Putamen (tissue), 1 donor: ENCODE measurements at regions not wholly inside any gene's neighbourhood (a gene's known extent, or its start where the extent isn't known, plus 50 kb on each side); places are given as distances from the start of the nearest gene placed in this dataset.

Experiments used
- DNase-seq: peaks from one replicate; pipeline ENCODE4 v3.0.0-alpha.2; 2016; ENCODE audit warnings: low spot score

DNA sequence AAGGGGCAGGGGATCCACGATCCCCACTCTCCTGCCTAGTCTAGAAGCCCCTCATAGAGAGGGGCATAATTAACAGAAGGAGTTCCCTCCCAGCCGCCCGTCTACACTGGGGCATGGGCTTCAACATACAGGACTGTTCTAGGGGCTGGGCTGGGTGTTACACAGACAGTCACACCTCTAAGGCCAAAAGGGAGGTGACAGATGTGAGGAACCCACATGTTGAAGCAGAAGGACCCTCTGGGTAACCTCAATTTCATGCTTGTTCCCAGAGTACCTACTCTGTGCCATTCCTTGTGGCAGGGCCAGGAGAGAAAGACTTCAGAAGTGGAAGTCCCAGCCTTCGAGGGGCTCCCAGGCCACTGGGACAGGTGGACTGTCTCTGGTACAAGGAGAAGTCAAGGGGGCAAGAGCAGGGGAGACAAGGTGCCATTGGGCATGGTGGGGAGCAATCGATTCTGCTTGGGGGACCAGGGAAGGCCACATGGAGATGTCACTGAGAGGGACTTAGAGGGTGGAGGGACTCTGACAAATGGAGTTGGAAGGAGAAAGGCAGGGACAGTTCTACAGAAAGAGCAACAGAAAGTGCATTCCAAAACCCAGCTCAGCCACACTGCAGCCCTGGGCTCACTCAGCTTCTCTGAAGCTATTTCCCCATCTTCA is 71.3 kb downstream of the CPN2 start:
- DNase-seq: no peak

DNA sequence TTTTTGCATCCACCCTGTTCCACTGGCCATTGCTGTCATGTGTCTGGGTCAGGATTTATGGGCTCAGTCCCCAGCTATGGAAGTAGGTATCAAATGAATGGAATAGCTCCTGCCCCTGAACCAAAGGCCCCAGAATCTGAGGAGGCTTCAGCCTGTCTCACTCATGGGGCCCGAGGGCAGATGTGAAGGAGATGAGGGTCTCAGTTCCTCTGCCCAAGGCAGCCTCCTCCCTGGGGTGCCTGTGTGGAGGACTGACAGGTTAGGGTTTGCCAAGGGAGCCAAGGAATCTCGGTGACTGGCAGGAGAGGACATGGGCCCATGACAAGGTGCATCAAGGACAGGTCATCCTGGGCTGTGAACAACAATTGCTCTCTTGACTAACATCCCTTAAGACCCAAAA is 70.4 kb downstream of the CPN2 start:
- DNase-seq: no peak

GRCh38 chr3:194281306-194281705 is 69.8 kb downstream of the CPN2 start:
- no peak for DNase-seq

- DNase-seq: no peak
Observed at GRCh38 chr3:194281766-194282165, 69.4 kb downstream of the CPN2 start.

GRCh38 chr3:194282436-194283122 is 68.5 kb downstream of the CPN2 start:
- no peak for DNase-seq

DNA sequence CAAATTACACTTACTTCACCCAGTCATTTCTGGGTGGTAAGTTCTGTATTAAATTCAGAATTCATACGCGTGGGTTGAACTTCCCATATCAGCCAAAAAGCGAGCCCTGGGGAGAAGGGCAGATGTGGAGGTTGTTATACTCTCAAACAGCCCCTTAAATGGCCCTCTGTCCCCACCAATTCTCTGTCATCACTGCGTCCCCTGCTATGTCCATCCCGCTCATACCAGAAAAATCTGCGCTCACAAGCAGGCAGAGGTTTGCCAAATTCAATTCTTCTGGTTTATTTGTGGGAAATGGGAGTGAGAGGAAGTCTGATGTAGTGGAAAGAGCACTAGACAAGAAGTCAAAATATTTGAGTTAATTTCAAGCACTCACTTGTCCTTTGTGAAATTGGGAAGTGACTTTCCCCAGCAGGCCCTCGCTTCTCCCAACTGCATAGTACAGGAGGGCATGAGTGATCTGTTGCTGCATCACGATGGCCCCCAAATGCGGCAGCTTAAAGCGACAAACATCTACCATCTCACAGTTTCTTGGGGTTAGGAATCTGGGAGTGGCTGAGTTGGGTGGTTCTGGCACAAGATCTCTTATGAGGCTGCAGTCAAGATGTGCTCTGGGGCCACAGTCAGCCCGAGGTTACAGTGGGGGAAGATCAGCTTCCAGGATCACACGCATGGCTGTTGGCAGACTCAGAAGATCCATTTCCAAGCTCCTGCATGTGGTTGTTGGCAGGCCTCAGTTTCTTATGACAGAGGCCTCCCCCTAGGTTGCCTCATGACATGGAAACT is 67.7 kb downstream of the CPN2 start:
- no peak for DNase-seq

DNA sequence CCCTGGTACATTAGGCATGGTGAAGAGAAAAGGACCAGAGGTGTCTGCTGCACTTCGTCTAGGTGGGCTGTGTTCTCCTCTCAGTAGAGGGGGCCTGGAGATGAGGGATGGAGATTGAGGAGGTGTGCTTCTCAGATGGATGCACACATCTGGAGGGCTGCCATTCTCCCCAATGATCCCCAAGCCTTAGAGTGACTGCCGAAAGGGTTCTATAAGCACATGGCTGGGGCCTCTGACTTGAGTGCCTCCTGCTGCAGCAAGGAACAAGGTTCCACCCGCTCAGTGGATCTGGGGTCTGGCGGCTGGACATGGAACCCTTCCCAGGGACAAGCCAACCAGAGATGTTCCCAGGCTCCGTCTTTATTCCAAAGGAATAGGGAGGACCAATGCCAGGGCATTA is 66.8 kb downstream of the CPN2 start:
- DNase-seq: no peak

DNA sequence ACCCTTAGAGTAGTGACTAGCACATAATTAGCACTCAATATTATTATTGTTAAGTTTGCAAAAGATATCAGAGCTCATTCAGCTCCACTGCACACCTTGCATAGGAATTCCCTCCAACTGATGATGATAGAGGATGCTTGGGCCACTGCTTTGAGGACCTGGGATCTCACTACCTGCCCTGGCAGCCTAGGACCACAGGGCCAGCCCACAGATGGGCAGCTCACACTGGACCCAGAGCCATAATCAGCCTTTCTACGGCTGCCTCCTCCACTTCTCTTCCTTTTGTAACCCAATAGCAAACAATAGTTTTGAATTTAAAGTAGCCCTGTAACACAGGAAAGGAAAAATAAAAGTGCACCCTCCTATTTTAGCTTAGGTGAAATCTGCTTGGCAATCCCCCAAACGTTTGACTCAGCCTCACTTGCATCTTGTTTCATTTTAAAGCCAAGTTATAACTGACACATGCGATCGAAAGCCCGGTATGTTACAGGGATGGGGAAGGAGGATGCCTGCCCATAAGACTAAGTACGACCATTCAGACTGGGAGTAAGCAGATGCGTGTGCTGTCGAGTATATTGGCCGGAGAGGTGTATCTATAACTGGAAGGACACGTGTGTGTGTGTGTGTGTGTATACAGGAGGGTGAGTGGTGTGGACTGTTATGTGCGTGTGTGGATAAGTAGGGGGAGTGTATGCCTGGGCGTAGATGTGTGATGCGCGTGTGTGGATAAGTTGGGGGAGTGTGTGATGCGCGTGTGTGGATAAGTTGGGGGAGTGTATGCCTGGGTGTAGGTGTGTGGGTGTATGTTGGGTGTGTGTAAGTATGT is 65.9 kb downstream of the CPN2 start:
- no peak for DNase-seq

DNA sequence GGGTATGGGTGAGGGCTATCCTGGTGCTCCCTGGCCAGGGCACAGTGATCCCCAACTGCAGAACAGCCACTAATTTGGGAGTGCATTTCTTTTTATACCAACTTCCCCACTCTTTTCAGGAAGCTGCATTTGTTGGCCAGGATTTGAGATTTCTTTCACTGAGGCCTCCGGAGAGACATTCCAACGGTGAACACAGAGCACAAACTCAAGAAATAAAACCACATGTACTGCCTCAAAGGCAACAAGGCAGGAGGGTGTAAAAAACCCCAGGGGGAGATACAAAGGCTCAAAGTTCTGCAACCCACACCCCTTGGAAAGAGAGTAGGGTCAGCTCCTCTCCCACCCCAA is 65.3 kb downstream of the CPN2 start:
- no peak for DNase-seq

- DNase-seq: no peak
Observed at GRCh38 chr3:194286375-194287146, 64.6 kb downstream of the CPN2 start.

DNA sequence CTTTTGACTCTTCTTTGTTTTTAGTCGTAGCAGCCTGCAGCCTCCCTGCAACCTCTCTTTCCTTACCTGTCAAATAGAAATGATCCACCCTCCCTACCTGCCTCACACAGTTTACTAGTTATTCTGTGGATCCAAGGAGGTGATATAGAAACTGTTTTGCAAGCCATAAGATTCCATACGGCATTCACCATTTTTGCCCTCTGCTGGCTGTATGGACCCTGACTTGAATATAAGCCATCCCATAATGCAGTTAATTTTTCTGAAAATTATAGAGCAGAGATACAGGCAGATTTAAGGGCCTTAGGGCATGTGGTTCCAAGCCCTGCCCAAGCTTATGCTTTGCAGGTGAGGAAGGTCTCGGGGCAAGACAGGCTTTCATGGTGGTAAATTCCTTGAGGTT is 63.8 kb downstream of the CPN2 start:
- no peak for DNase-seq

DNA sequence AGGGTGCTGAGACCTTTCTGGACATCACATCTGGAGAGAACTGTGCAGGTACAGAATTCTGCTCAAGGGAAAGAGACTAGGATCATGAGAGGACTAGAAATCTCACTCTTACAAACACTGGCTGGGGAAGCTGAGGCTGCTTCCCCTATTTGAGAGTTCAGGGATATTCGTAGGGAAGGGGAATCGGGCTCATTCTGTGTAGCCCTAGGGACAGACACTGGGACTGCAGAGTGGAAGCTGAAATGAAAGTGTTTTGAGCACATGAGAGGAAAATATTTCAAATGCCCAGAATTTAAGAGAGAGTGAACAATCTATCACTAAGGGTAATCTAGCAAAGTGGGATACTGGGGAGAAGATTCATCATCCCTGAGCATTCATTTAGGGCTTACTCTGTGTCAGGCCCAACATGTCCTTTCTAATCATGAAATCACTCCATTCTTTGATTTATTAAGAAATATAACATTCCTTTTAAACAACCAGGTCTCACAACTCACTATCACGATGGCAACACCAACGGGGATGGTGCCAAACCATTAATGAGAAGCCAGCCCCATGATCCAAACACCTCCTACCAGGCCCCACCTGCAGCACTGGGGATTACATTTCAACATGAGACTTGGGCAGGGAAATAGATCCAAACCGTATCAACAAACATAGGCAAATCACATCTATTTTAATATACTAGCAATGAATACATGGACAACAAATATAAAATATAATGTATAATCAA is 63.0 kb downstream of the CPN2 start:
- DNase-seq: no peak
